WTC11 (cell line): ENCODE measurements at regions not wholly inside any gene's neighbourhood (a gene's known extent, or its start where the extent isn't known, plus 50 kb on each side); places are given as distances from the start of the nearest gene placed in this dataset.

Source experiments
- CBFB ChIP-seq: sonication (generic); formaldehyde crosslinking; IDR thresholded peaks from 2 replicates; pipeline ENCODE4 v1.8.1; 2022; ENCODE audit warnings: mild to moderate bottlenecking, low read depth, missing genetic modification reagents
- CTCF ChIP-seq: fragments of 200-600 bp; IDR thresholded peaks from 2 replicates; pipeline ENCODE4 v1.8.0; 2022; ENCODE audit warnings: antibody characterized with exemption
- E2F1 ChIP-seq: sonication (generic); formaldehyde crosslinking; IDR thresholded peaks from 2 replicates; pipeline ENCODE4 v1.8.0; 2022; ENCODE audit warnings: mild to moderate bottlenecking, missing genetic modification reagents
- E2F5 ChIP-seq: sonication (generic); formaldehyde crosslinking; IDR thresholded peaks from 2 replicates; pipeline ENCODE4 v1.8.1; 2022; ENCODE audit warnings: mild to moderate bottlenecking, moderate library complexity, missing genetic modification reagents
- ETV6 ChIP-seq: sonication (generic); formaldehyde crosslinking; IDR thresholded peaks from 2 replicates; pipeline ENCODE4 v1.8.1; 2022; ENCODE audit warnings: mild to moderate bottlenecking, missing genetic modification reagents
- FOXJ3 ChIP-seq: sonication (generic); formaldehyde crosslinking; IDR thresholded peaks from 2 replicates; pipeline ENCODE4 v1.9.0; 2021; ENCODE audit warnings: missing genetic modification reagents, mild to moderate bottlenecking, borderline replicate concordance
- FOXP4 ChIP-seq: sonication (generic); formaldehyde crosslinking; IDR thresholded peaks from 2 replicates; pipeline ENCODE4 v1.8.0; 2022; ENCODE audit warnings: mild to moderate bottlenecking, missing genetic modification reagents
- MAX ChIP-seq: sonication (generic); formaldehyde crosslinking; IDR thresholded peaks from 2 replicates; pipeline ENCODE4 v1.8.0; 2022; ENCODE audit warnings: mild to moderate bottlenecking, missing genetic modification reagents
- MXD4 ChIP-seq: fragments of 250-450 bp; sonication (Bioruptor Pico); IDR thresholded peaks from 2 replicates; pipeline ENCODE4 v1.8.0; 2021; ENCODE audit warnings: mild to moderate bottlenecking, moderate library complexity, borderline replicate concordance
- ZNF416 ChIP-seq: fragments of 250-450 bp; sonication (Bioruptor Pico); IDR thresholded peaks from 2 replicates; pipeline ENCODE4 v1.9.0; 2021; ENCODE audit warnings: mild to moderate bottlenecking, inconsistent platforms

GRCh38 chr20:55701467-55701866 is 303.9 kb downstream of the CBLN4 start:
- no peak for TF ChIP-seq MAX
- no peak for TF ChIP-seq CTCF
- no peak for TF ChIP-seq ZNF416 (CRISPR knock-in tag)
- no peak for TF ChIP-seq MXD4 (CRISPR knock-in tag)
- TF ChIP-seq FOXP4 (CRISPR knock-in tag), result no peak
- TF ChIP-seq ETV6 (CRISPR knock-in tag), result no peak
- TF ChIP-seq E2F1, result no peak
- TF ChIP-seq CBFB, result no peak
- TF ChIP-seq FOXJ3 (CRISPR knock-in tag), result no peak
- TF ChIP-seq E2F5 (CRISPR knock-in tag), result no peak
